Thoracic aorta (tissue), 2 donors: ENCODE measurements at regions not wholly inside any gene's neighbourhood (a gene's known extent, or its start where the extent isn't known, plus 50 kb on each side); places are given as distances from the start of the nearest gene placed in this dataset.
A peak's percentile ranks its signal among the peaks of the same experiment; 100 is the strongest.

Source experiments
- ATAC-seq: fragments of 150-250 bp; one replicate; pipeline ENCODE4 v1.8.0; 2017; ENCODE audit warnings: low read depth; ENCODE audit not compliant: insufficient number of reproducible peaks, low FRiP score
- DNase-seq: peaks from one replicate; pipeline ENCODE4 v3.0.0-alpha.2; 2020; ENCODE audit warnings: low spot score
- H3K27ac ChIP-seq, 2 donors: fragments of 200-600 bp; sonication (generic); 1 replicate in 1 of 2; 2 replicates in 1 of 2; pipeline ENCODE4 v1.5.1; 2016; ENCODE audit warnings: mild to moderate bottlenecking in 2 of 2, moderate library complexity in 2 of 2
- H3K27me3 ChIP-seq: fragments of 200-600 bp; sonication (generic); replicated peaks from 2 replicates; pipeline ENCODE4 v1.6.0; 2016; ENCODE audit warnings: mild to moderate bottlenecking; ENCODE audit not compliant: insufficient read depth
- H3K36me3 ChIP-seq: fragments of 200-600 bp; sonication (generic); one replicate; pipeline ENCODE4 v1.5.1; 2016
- H3K4me1 ChIP-seq, 2 donors: fragments of 200-600 bp; sonication (generic); 1 replicate in 1 of 2; 2 replicates in 1 of 2; pipeline versions ENCODE4 v1.5.1 to v1.6.0; 2016; ENCODE audit warnings: low read depth in 2 of 2, mild to moderate bottlenecking in 1 of 2; ENCODE audit not compliant: control insufficient read depth in 1 of 2
- H3K4me3 ChIP-seq: fragments of 200-600 bp; sonication (generic); 2 replicates; pipeline ENCODE4 v1.5.1; 2016; ENCODE audit warnings: mild to moderate bottlenecking
- H3K9me3 ChIP-seq: fragments of 200-600 bp; sonication (generic); 2 replicates; pipeline ENCODE4 v1.5.1; 2016
- CTCF ChIP-seq: fragments of 200-600 bp; sonication (generic); IDR thresholded peaks from one replicate; pipeline ENCODE4 v1.5.1; 2019; ENCODE audit warnings: antibody characterized with exemption

DNA sequence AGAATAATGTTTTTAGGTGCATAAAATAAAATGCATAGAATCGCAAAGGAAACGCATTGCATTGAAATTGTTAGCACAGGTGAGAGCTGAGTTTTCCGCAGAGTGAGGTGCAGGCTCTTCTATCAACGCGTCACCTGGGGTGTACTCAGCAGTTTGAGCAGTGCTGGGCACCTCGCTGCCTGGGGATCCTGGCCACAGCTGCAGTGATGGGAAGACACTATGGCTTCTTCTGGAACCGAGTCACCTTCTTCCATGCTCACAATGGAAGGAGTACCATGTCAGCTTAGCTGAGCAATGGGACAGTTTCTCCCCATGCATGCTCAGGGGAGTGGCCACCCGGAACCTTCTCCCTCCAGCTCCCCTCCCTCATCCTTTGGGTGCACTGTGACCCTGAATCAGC lies 95.4 kb upstream of the OTOS start:
- DNase-seq (no peak), ATAC-seq (no peak)
- Histone ChIP-seq H3K36me3 (no peaks in the 10 kb centered on the region), H3K27ac (peak overlapping the region in 1 of 2 donors; percentile 51), H3K27me3 (no peaks in the 10 kb centered on the region), H3K4me1 (peaks cover 8 to 33% of the 10 kb centered on the region in 2 donors), H3K9me3 (no peaks in the 10 kb centered on the region), H3K4me3 (no peak overlapping the region)
- TF ChIP-seq CTCF, result no peak

GRCh38 chr2:240236217-240237111 lies 96.0 kb upstream of the OTOS start:
- ATAC-seq (no peak), DNase-seq (no peak)
- Histone ChIP-seq H3K27ac (peak overlapping the region; percentile 51 to 71), H3K4me3 (no peak overlapping the region), H3K9me3 (no peaks in the 10 kb centered on the region), H3K36me3 (no peaks in the 10 kb centered on the region), H3K27me3 (no peaks in the 10 kb centered on the region), H3K4me1 (peaks cover 8 to 33% of the 10 kb centered on the region in 2 donors)
- TF ChIP-seq CTCF, result no peak

DNA sequence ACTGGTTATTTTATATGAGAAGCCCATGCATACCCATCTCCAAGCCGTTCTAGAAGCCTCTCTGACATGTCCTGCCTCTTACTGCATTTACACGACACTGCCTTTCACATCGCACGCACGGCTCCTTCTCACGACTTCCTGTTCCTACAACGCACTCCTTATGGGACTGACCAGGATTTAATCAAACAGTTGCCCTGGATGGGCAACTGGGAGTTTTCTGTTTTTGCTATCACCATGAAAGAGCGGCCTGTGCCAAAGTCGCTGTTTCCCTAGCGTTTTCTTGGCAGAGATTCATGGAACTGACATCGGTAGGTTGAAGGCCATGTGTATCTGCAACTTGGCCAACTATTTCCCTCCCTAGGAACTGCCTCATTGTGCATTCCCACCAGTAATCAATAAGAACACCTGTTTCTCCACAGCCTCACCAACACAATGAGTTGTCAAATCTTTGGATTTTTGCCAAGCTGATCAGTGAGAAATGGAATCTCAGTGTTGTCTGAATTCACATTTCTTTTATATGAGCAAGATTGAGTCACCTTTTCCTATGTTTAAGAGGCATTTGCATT lies 97.2 kb upstream of the OTOS start:
- TF ChIP-seq CTCF, result no peak
- no peaks in the 10 kb centered on the region for H3K36me3 ChIP-seq
- no peak for ATAC-seq
- peak overlapping the region; percentile 51 to 71 for H3K27ac ChIP-seq
- no peak for DNase-seq
- no peaks in the 10 kb centered on the region for H3K27me3 ChIP-seq
- peaks cover 8 to 33% of the 10 kb centered on the region in 2 donors for H3K4me1 ChIP-seq
- no peak overlapping the region for H3K4me3 ChIP-seq
- H3K9me3 ChIP-seq, result no peaks in the 10 kb centered on the region

DNA sequence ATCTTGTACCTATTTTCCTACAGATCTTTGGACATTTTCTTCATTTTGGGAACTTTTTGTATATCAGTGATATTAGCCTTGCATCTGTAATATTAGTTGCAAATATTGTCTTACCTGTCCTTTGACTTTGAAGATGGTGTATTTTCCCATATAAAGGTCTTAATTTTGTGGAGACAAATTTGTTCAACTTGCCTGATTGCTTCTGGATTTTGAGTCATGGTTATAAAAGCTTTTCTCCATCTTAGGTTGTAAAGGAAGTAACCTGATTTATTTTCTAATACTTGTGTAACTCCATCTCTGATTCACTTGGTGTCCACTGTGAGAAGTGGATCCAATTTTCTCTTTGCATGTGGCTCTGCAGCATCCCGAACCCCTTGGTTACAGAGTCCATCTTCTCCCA lies 97.7 kb upstream of the OTOS start:
- H3K4me3 ChIP-seq, result no peak overlapping the region
- H3K36me3 ChIP-seq, result no peaks in the 10 kb centered on the region
- H3K27ac ChIP-seq, result peak overlapping the region; percentile 51 to 71
- no peak for ATAC-seq
- H3K9me3 ChIP-seq, result no peaks in the 10 kb centered on the region
- TF ChIP-seq CTCF, result no peak
- H3K27me3 ChIP-seq, result no peaks in the 10 kb centered on the region
- DNase-seq, result no peak
- peaks cover 8 to 33% of the 10 kb centered on the region in 2 donors for H3K4me1 ChIP-seq

DNA sequence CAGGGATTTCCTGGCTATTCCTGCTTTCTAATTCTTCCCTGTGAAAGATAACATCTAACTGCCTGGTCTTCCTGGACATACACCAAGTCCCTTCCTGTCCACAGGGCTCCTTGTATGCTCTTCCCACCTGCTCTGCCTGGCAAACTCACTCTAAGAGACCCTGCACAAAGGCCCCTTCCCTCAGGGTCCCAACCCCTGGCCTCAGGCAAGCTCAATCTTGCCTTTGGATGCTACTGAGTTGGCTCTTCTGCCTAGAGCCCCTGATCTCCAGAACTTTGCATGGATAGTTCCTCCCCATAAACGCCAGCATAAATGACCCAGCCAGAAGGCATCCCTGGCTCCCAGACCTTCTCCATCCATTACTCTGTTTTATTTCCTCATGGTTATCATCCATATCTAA lies 98.3 kb upstream of the OTOS start:
- Histone ChIP-seq H3K4me3 (no peak overlapping the region), H3K9me3 (no peaks in the 10 kb centered on the region), H3K27ac (peak overlapping the region; percentile 50 to 51), H3K4me1 (peaks cover 8 to 32% of the 10 kb centered on the region in 2 donors), H3K27me3 (no peaks in the 10 kb centered on the region), H3K36me3 (no peaks in the 10 kb centered on the region)
- ATAC-seq, result no peak
- no peak for DNase-seq
- TF ChIP-seq CTCF, result no peak
